ENCODE measurements at regions not wholly inside any gene's neighbourhood (a gene's known extent, or its start where the extent isn't known, plus 50 kb on each side); places are given as distances from the start of the nearest gene placed in this dataset.

- Mint-ChIP-seq H3K9me3 (peaks cover 12% of the 10 kb centered on the region), H3K27me3 (ENCODE audit: low read depth) (peaks cover 3% of the 10 kb centered on the region), H3K4me3 (no peak overlapping the region), H3K27ac (no peak overlapping the region), H3K4me1 (ENCODE audit: low read depth) (no peaks in the 10 kb centered on the region), H3K36me3 (ENCODE audit: low read depth) (no peaks in the 10 kb centered on the region)
Measured at GRCh38 chr5:173809014-173809413, 79.1 kb upstream of the CPEB4 start.

GRCh38 chr5:173812811-173813550, 75.2 kb upstream of the CPEB4 start:
- Mint-ChIP-seq H3K9me3 (peaks cover 12% of the 10 kb centered on the region), H3K4me3 (no peak overlapping the region), H3K27me3 (ENCODE audit: low read depth) (peaks cover 3% of the 10 kb centered on the region), H3K27ac (no peak overlapping the region), H3K36me3 (ENCODE audit: low read depth) (no peaks in the 10 kb centered on the region), H3K4me1 (ENCODE audit: low read depth) (peaks cover 2% of the 10 kb centered on the region)

GRCh38 chr5:173814053-173814452, 74.1 kb upstream of the CPEB4 start:
- Mint-ChIP-seq H3K4me1 (ENCODE audit: low read depth) (peaks cover 2% of the 10 kb centered on the region), H3K27me3 (ENCODE audit: low read depth) (peaks cover 3% of the 10 kb centered on the region), H3K4me3 (no peak overlapping the region), H3K36me3 (ENCODE audit: low read depth) (no peaks in the 10 kb centered on the region), H3K9me3 (peaks cover 16% of the 10 kb centered on the region), H3K27ac (no peak overlapping the region)

GRCh38 chr5:173815571-173815970, 72.6 kb upstream of the CPEB4 start:
- H3K36me3 Mint-ChIP-seq (ENCODE audit: low read depth), result no peaks in the 10 kb centered on the region
- peaks cover 20% of the 10 kb centered on the region for H3K9me3 Mint-ChIP-seq
- no peak overlapping the region for H3K27ac Mint-ChIP-seq
- H3K27me3 Mint-ChIP-seq (ENCODE audit: low read depth), result peaks cover 3% of the 10 kb centered on the region
- no peak overlapping the region for H3K4me3 Mint-ChIP-seq
- peaks cover 5% of the 10 kb centered on the region for H3K4me1 Mint-ChIP-seq (ENCODE audit: low read depth)

GRCh38 chr5:173816728-173817127, 71.4 kb upstream of the CPEB4 start:
- Mint-ChIP-seq H3K9me3 (peaks cover 12% of the 10 kb centered on the region), H3K27ac (no peak overlapping the region), H3K36me3 (ENCODE audit: low read depth) (no peaks in the 10 kb centered on the region), H3K4me1 (ENCODE audit: low read depth) (peaks cover 16% of the 10 kb centered on the region), H3K27me3 (ENCODE audit: low read depth) (peaks cover 3% of the 10 kb centered on the region), H3K4me3 (no peak overlapping the region)

GRCh38 chr5:173817561-173817960, 70.6 kb upstream of the CPEB4 start:
- peaks cover 12% of the 10 kb centered on the region for H3K9me3 Mint-ChIP-seq
- peaks cover 20% of the 10 kb centered on the region for H3K4me1 Mint-ChIP-seq (ENCODE audit: low read depth)
- no peak overlapping the region for H3K4me3 Mint-ChIP-seq
- H3K36me3 Mint-ChIP-seq (ENCODE audit: low read depth), result no peaks in the 10 kb centered on the region
- no peak overlapping the region for H3K27ac Mint-ChIP-seq
- no peaks in the 10 kb centered on the region for H3K27me3 Mint-ChIP-seq (ENCODE audit: low read depth)

- no peaks in the 10 kb centered on the region for H3K36me3 Mint-ChIP-seq (ENCODE audit: low read depth)
- H3K4me1 Mint-ChIP-seq (ENCODE audit: low read depth), result peaks cover 20% of the 10 kb centered on the region
- no peak overlapping the region for H3K4me3 Mint-ChIP-seq
- no peaks in the 10 kb centered on the region for H3K27me3 Mint-ChIP-seq (ENCODE audit: low read depth)
- H3K9me3 Mint-ChIP-seq, result peaks cover 12% of the 10 kb centered on the region
- H3K27ac Mint-ChIP-seq, result no peak overlapping the region
Measured at GRCh38 chr5:173819521-173819920, 68.6 kb upstream of the CPEB4 start.

GRCh38 chr5:173823274-173823644, 64.9 kb upstream of the CPEB4 start:
- Mint-ChIP-seq H3K4me1 (ENCODE audit: low read depth) (peaks cover 17% of the 10 kb centered on the region), H3K4me3 (no peak overlapping the region), H3K36me3 (ENCODE audit: low read depth) (no peaks in the 10 kb centered on the region), H3K27me3 (ENCODE audit: low read depth) (no peaks in the 10 kb centered on the region), H3K27ac (no peak overlapping the region), H3K9me3 (peaks cover 20% of the 10 kb centered on the region)

GRCh38 chr5:173823721-173824567, 64.2 kb upstream of the CPEB4 start:
- no peak overlapping the region for H3K27ac Mint-ChIP-seq
- H3K4me3 Mint-ChIP-seq, result no peak overlapping the region
- peaks cover 17% of the 10 kb centered on the region for H3K4me1 Mint-ChIP-seq (ENCODE audit: low read depth)
- H3K36me3 Mint-ChIP-seq (ENCODE audit: low read depth), result no peaks in the 10 kb centered on the region
- H3K9me3 Mint-ChIP-seq, result peaks cover 18% of the 10 kb centered on the region
- no peaks in the 10 kb centered on the region for H3K27me3 Mint-ChIP-seq (ENCODE audit: low read depth)

GRCh38 chr5:173825215-173825865, 62.8 kb upstream of the CPEB4 start:
- no peak overlapping the region for H3K4me3 Mint-ChIP-seq
- H3K27me3 Mint-ChIP-seq (ENCODE audit: low read depth), result no peaks in the 10 kb centered on the region
- peaks cover 17% of the 10 kb centered on the region for H3K4me1 Mint-ChIP-seq (ENCODE audit: low read depth)
- no peaks in the 10 kb centered on the region for H3K36me3 Mint-ChIP-seq (ENCODE audit: low read depth)
- no peak overlapping the region for H3K27ac Mint-ChIP-seq
- H3K9me3 Mint-ChIP-seq, result peaks cover 11% of the 10 kb centered on the region

GRCh38 chr5:173826086-173826427, 62.1 kb upstream of the CPEB4 start:
- no peak overlapping the region for H3K4me3 Mint-ChIP-seq
- peaks cover 11% of the 10 kb centered on the region for H3K9me3 Mint-ChIP-seq
- H3K27me3 Mint-ChIP-seq (ENCODE audit: low read depth), result no peaks in the 10 kb centered on the region
- peaks cover 10% of the 10 kb centered on the region for H3K4me1 Mint-ChIP-seq (ENCODE audit: low read depth)
- no peaks in the 10 kb centered on the region for H3K36me3 Mint-ChIP-seq (ENCODE audit: low read depth)
- no peak overlapping the region for H3K27ac Mint-ChIP-seq

GRCh38 chr5:173826428-173827350, 61.5 kb upstream of the CPEB4 start:
- H3K36me3 Mint-ChIP-seq (ENCODE audit: low read depth), result no peaks in the 10 kb centered on the region
- H3K9me3 Mint-ChIP-seq, result peaks cover 11% of the 10 kb centered on the region
- H3K27ac Mint-ChIP-seq, result no peak overlapping the region
- H3K4me3 Mint-ChIP-seq, result no peak overlapping the region
- peaks cover 4% of the 10 kb centered on the region for H3K4me1 Mint-ChIP-seq (ENCODE audit: low read depth)
- no peaks in the 10 kb centered on the region for H3K27me3 Mint-ChIP-seq (ENCODE audit: low read depth)

GRCh38 chr5:173828952-173829351, 59.2 kb upstream of the CPEB4 start:
- no peaks in the 10 kb centered on the region for H3K4me1 Mint-ChIP-seq (ENCODE audit: low read depth)

GRCh38 chr5:173829826-173830225, 58.3 kb upstream of the CPEB4 start:
- no peak overlapping the region for H3K4me3 Mint-ChIP-seq
- H3K27me3 Mint-ChIP-seq (ENCODE audit: low read depth), result no peaks in the 10 kb centered on the region
- H3K4me1 Mint-ChIP-seq (ENCODE audit: low read depth), result no peaks in the 10 kb centered on the region
- peaks cover 11% of the 10 kb centered on the region for H3K9me3 Mint-ChIP-seq
- H3K27ac Mint-ChIP-seq, result no peak overlapping the region
- H3K36me3 Mint-ChIP-seq (ENCODE audit: low read depth), result no peaks in the 10 kb centered on the region

More at GRCh38 chr5:173828952-173829351, 59.2 kb upstream of the CPEB4 start:
- no peaks in the 10 kb centered on the region for H3K27me3 Mint-ChIP-seq (ENCODE audit: low read depth)
- H3K36me3 Mint-ChIP-seq (ENCODE audit: low read depth), result no peaks in the 10 kb centered on the region
- H3K4me3 Mint-ChIP-seq, result no peak overlapping the region
- peaks cover 11% of the 10 kb centered on the region for H3K9me3 Mint-ChIP-seq
- H3K27ac Mint-ChIP-seq, result no peak overlapping the region
